Activated CD8-positive, alpha-beta memory T cell treated with anti-CD3 and anti-CD28 coated beads for 4 hours (primary cell): ENCODE measurements at regions not wholly inside any gene's neighbourhood (a gene's known extent, or its start where the extent isn't known, plus 50 kb on each side); places are given as distances from the start of the nearest gene placed in this dataset.

Experiments used
- DNase-seq, 2 donors: peaks; one replicate each; pipeline ENCODE4 v3.0.0-alpha.2; 2020; ENCODE audit warnings: low read depth in 2 of 2

- DNase-seq: peak in 1 of 2 donors; percentile 15
Observed at GRCh38 chr9:2570615-2571479, 50.7 kb upstream of the VLDLR start.
